Gastrocnemius medialis (tissue), 4 donors: ENCODE measurements at regions not wholly inside any gene's neighbourhood (a gene's known extent, or its start where the extent isn't known, plus 50 kb on each side); places are given as distances from the start of the nearest gene placed in this dataset.

Experiments
- ATAC-seq, 2 donors: fragments of 150-250 bp; one replicate each; pipeline ENCODE4 v1.9.1; 2016
- DNase-seq, 2 donors: peaks; one replicate each; pipeline ENCODE4 v3.0.0-alpha.2; 2019
- H3K27ac ChIP-seq, 4 donors: fragments of 200-600 bp; sonication (generic); 1 replicate in 1 of 4; 2 replicates in 3 of 4; pipeline ENCODE4 v1.5.1; 2016 to 2018; ENCODE audit warnings: mild to moderate bottlenecking in 2 of 4, moderate library complexity in 1 of 4
- H3K27me3 ChIP-seq, 3 donors: fragments of 200-600 bp; sonication (generic) in 2 of 3; 1 replicate in 1 of 3; 2 replicates in 2 of 3; pipeline versions ENCODE4 v1.5.1 to v1.6.0; 2016 to 2019; ENCODE audit warnings: mild to moderate bottlenecking in 1 of 3, moderate library complexity in 1 of 3
- H3K36me3 ChIP-seq, 2 donors: fragments of 200-600 bp; sonication (generic) in 1 of 2; one replicate each; pipeline ENCODE4 v1.5.1; 2017 to 2018
- H3K4me1 ChIP-seq, 2 donors: fragments of 200-600 bp; sonication (generic) in 1 of 2; one replicate each; pipeline ENCODE4 v1.5.1; 2016 to 2017; ENCODE audit warnings: mild to moderate bottlenecking in 2 of 2
- H3K4me3 ChIP-seq, 4 donors: fragments of 200-600 bp; sonication (generic) in 3 of 4; 1 replicate in 1 of 4; 2 replicates in 3 of 4; pipeline ENCODE4 v1.5.1; 2016 to 2019; ENCODE audit warnings: mild to moderate bottlenecking in 2 of 4
- H3K9me3 ChIP-seq, 3 donors: fragments of 200-600 bp; sonication (generic) in 2 of 3; 1 replicate in 1 of 3; 2 replicates in 2 of 3; pipeline ENCODE4 v1.5.1; 2016 to 2019
- POLR2A ChIP-seq, 2 donors: fragments of 450-650 bp; IDR thresholded peaks; one replicate each; pipeline ENCODE4 v1.6.1; 2017; ENCODE audit warnings: antibody characterized with exemption in 2 of 2, mild to moderate bottlenecking in 2 of 2, moderate library complexity in 2 of 2
- in situ Hi-C, 4 donors: fragments of 200-750 bp; cut with MboI; loops; one replicate each; pipeline versions ENCODE4 v1.15.0 to v1.8.0; 2017; ENCODE audit warnings: low sequenced_read_pairs in 4 of 4
- intact Hi-C: fragments of 100-400 bp; cut with DNase I; formaldehyde crosslinking; loops from one replicate; pipeline ENCODE4 v1.15.1; 2023; ENCODE audit warnings: low total_unique reads
- TF ChIP-seq, protein P1 (sequence below), 5 experiments: fragments of 450-650 bp in 3 of 5; fragments of 200-600 bp in 2 of 5; sonication (generic) in 2 of 5; IDR thresholded peaks in 4 of 5; conservative IDR thresholded peaks in 1 of 5; 1 replicate in 4 of 5; 2 replicates in 1 of 5; pipeline ENCODE4 v1.5.1; 2016 to 2019; ENCODE audit warnings: antibody characterized with exemption in 5 of 5, mild to moderate bottlenecking in 3 of 5, moderate library complexity in 3 of 5

DNA sequence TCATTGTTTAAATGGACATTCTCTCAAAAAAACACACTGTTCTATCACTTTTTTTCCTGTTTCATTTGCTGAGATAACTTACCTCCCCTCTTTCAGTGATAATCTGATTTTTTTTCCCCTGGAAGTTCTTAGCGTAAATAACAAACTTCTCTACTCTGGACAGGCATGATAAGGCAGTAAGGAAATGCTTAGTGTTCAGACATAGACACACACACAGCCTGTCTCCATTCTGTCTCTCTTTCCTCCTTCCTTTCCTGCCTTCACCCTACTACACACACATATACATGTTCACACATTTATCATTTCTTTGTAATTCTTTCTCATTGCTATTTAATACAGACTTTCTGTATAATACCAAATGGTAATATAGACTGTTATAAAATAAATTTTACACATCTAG, 470.8 kb upstream of the ROBO1 start:
- Histone ChIP-seq H3K9me3 (no peaks in the 10 kb centered on the region), H3K27ac (no peak overlapping the region), H3K27me3 (no peaks in the 10 kb centered on the region), H3K4me3 (no peak overlapping the region), H3K36me3 (no peaks in the 10 kb centered on the region), H3K4me1 (no peaks in the 10 kb centered on the region)
- in situ Hi-C loops (no loop called here), intact Hi-C loops (no loop called here)
- ATAC-seq, result no peak
- no peak for DNase-seq
- TF ChIP-seq, protein P1, sequence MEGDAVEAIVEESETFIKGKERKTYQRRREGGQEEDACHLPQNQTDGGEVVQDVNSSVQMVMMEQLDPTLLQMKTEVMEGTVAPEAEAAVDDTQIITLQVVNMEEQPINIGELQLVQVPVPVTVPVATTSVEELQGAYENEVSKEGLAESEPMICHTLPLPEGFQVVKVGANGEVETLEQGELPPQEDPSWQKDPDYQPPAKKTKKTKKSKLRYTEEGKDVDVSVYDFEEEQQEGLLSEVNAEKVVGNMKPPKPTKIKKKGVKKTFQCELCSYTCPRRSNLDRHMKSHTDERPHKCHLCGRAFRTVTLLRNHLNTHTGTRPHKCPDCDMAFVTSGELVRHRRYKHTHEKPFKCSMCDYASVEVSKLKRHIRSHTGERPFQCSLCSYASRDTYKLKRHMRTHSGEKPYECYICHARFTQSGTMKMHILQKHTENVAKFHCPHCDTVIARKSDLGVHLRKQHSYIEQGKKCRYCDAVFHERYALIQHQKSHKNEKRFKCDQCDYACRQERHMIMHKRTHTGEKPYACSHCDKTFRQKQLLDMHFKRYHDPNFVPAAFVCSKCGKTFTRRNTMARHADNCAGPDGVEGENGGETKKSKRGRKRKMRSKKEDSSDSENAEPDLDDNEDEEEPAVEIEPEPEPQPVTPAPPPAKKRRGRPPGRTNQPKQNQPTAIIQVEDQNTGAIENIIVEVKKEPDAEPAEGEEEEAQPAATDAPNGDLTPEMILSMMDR (IDR thresholded peaks at IDR 0.05 in 4 of 5, conservative IDR thresholded peaks at IDR 0.05 in 1 of 5), result no peak
- TF ChIP-seq POLR2A (IDR thresholded peaks at IDR 0.05), result no peak

DNA sequence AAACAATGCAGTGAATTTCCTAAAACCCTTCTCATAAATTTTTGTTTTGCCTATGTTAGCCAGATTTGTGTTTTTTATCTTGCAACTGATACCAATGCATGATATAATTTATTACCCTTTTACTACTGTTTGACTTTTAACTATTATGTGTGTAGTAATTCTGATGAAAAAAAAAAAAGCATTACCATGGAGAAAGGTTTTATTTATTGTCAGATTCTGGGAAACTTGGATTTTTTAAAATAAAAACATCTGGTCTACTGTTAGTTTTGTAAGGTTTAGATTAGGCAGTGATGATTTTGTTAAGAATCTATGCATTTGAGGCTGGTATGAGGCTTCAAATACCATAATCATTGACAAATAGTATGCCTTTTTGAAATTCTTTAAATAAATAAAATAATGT, 470.4 kb upstream of the ROBO1 start:
- H3K4me3 ChIP-seq, result no peak overlapping the region
- DNase-seq, result no peak
- H3K36me3 ChIP-seq, result no peaks in the 10 kb centered on the region
- no peaks in the 10 kb centered on the region for H3K27me3 ChIP-seq
- in situ Hi-C loops, result no loop called here
- H3K9me3 ChIP-seq, result no peaks in the 10 kb centered on the region
- H3K27ac ChIP-seq, result no peak overlapping the region
- intact Hi-C loops, result no loop called here
- TF ChIP-seq, protein P1 (IDR thresholded peaks at IDR 0.05 in 4 of 5, conservative IDR thresholded peaks at IDR 0.05 in 1 of 5), result no peak
- no peak for TF ChIP-seq POLR2A (IDR thresholded peaks at IDR 0.05)
- no peak for ATAC-seq
- H3K4me1 ChIP-seq, result no peaks in the 10 kb centered on the region

DNA sequence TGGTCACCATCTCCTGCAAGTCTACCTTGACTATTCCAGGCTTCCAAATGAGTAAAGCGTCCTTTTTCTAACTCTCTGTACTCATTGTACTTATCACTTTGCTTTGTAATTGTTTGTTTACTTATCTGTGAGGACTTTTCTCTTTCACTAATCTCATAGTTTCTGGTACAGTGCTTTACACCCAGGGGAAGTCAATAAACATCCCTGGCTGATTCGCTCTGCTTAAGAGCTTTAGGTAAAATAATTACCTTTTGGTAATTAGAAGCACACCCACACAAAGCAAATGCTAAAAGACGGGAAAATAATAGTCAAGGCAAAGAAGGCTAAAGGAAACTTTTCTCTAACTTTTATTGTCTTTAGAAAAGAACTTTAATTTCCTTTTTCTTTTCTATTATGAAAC, 466.9 kb upstream of the ROBO1 start:
- Histone ChIP-seq H3K4me1 (no peaks in the 10 kb centered on the region), H3K4me3 (no peak overlapping the region), H3K27me3 (no peaks in the 10 kb centered on the region), H3K9me3 (no peaks in the 10 kb centered on the region), H3K27ac (no peak overlapping the region), H3K36me3 (no peaks in the 10 kb centered on the region)
- intact Hi-C loops (no loop called here), in situ Hi-C loops (no loop called here)
- TF ChIP-seq POLR2A (IDR thresholded peaks at IDR 0.05), result no peak
- TF ChIP-seq, protein P1 (IDR thresholded peaks at IDR 0.05 in 4 of 5, conservative IDR thresholded peaks at IDR 0.05 in 1 of 5), result no peak
- ATAC-seq, result no peak
- no peak for DNase-seq

DNA sequence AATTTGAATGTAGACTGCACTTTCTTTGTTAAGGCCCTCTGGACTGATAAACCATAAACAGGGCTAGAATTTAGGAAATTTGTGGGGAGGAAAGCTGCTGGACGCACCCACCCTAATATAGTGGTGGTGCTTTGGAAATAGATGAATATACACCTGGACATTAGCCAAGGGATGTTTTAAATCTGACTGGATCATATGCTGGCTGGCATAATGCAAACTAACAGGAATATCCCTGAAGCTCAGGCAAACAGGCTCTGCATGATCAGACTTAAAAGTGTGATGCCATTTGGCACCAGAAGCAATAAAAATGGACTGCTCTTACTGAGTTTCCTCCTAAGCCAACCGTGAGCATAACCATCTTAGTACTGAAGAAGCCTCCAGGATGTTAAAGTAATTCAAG, 465.8 kb upstream of the ROBO1 start:
- ATAC-seq (no peak), DNase-seq (no peak)
- no peaks in the 10 kb centered on the region for H3K27me3 ChIP-seq
- in situ Hi-C loops, result no loop called here
- TF ChIP-seq POLR2A (IDR thresholded peaks at IDR 0.05), result no peak
- TF ChIP-seq, protein P1 (IDR thresholded peaks at IDR 0.05 in 4 of 5, conservative IDR thresholded peaks at IDR 0.05 in 1 of 5), result no peak
- H3K9me3 ChIP-seq, result no peaks in the 10 kb centered on the region
- H3K36me3 ChIP-seq, result no peaks in the 10 kb centered on the region
- intact Hi-C loops, result no loop called here
- no peak overlapping the region for H3K27ac ChIP-seq
- no peak overlapping the region for H3K4me3 ChIP-seq
- no peaks in the 10 kb centered on the region for H3K4me1 ChIP-seq

DNA sequence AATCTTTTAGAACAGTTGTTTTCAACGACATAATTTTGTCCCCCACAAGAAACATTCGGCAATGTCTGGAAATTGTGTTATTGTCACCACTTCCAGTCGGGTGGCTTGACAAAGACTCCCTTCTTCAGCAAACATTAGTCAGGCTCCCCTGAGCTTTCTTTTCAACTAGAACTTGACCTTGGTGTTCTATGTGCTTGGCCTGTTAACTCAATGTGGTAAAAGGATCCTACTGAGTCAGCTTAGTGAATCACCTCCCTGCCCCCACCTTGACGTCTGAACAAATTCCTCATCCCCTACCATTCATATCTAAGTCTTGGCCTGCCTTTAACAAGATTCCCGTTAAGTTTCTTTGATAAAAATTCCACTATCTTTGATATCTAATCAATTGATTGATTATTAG, 465.0 kb upstream of the ROBO1 start:
- no peak for DNase-seq
- intact Hi-C loops, result no loop called here
- no peak for ATAC-seq

More for the DNA sequence above, 465.0 kb upstream of the ROBO1 start:
- Histone ChIP-seq H3K27me3 (no peaks in the 10 kb centered on the region), H3K4me3 (no peak overlapping the region), H3K27ac (no peak overlapping the region), H3K9me3 (no peaks in the 10 kb centered on the region), H3K4me1 (no peaks in the 10 kb centered on the region), H3K36me3 (no peaks in the 10 kb centered on the region)
- in situ Hi-C loops, result no loop called here
- TF ChIP-seq, protein P1 (IDR thresholded peaks at IDR 0.05 in 4 of 5, conservative IDR thresholded peaks at IDR 0.05 in 1 of 5), result no peak
- TF ChIP-seq POLR2A (IDR thresholded peaks at IDR 0.05), result no peak
